B cell (primary cell): ENCODE measurements at regions not wholly inside any gene's neighbourhood (a gene's known extent, or its start where the extent isn't known, plus 50 kb on each side); places are given as distances from the start of the nearest gene placed in this dataset.

Experiments
- ATAC-seq: fragments of 200-7000 bp; cut with Tn5 transposase; one replicate; pipeline ENCODE4 v1.10.0; 2021; ENCODE audit warnings: low read depth, mild to moderate bottlenecking, moderate number of reproducible peaks, moderate library complexity
- CTCF ChIA-PET: fragments of 350-600 bp; sonication (Branson Sonifier 250); formaldehyde crosslinking; loops from one replicate; lab custom pipeline; 2021; ENCODE audit warnings: antibody characterized with exemption, inconsistent platforms; lab: Charles Lee
- POLR2A ChIA-PET: fragments of 350-600 bp; sonication (Branson Sonifier 250); formaldehyde crosslinking; loops from one replicate; lab custom pipeline; 2021; ENCODE audit warnings: antibody characterized with exemption; lab: Charles Lee
- DNase-seq: peaks from one replicate; pipeline ENCODE4 v3.0.0; 2013
- H2AFZ ChIP-seq: 2 replicates; pipeline ENCODE4 v1.6.1; 2012; ENCODE audit warnings: mild to moderate bottlenecking, low read depth, low read length; ENCODE audit not compliant: insufficient read depth, poor library complexity, severe bottlenecking
- H3K27ac ChIP-seq, 2 donors: 1 replicate in 1 of 2; 2 replicates in 1 of 2; pipeline ENCODE4 v1.5.1; 2012 to 2013; ENCODE audit warnings: low read length in 2 of 2, mild to moderate bottlenecking in 2 of 2, moderate library complexity in 1 of 2
- H3K27me3 ChIP-seq, 4 experiments: fragments of 200-600 bp in 1 of 4; sonication (generic) in 1 of 4; replicated peaks in 1 of 4; 1 replicate in 2 of 4; 2 replicates in 2 of 4; pipeline versions ENCODE4 v1.6.1 to v1.7.0; 2013 to 2016; ENCODE audit warnings: low read length in 3 of 4, mild to moderate bottlenecking in 2 of 4, mixed read lengths in 1 of 4, moderate library complexity in 1 of 4; ENCODE audit not compliant: insufficient read depth in 4 of 4, control insufficient read depth in 3 of 4; ENCODE audit errors: control extremely low read depth in 1 of 4
- H3K36me3 ChIP-seq, 2 experiments: replicated peaks in 1 of 2; 1 replicate in 1 of 2; 2 replicates in 1 of 2; pipeline versions ENCODE4 v1.6.1 to v1.7.1; 2013; ENCODE audit warnings: low read length in 1 of 2; ENCODE audit not compliant: insufficient read depth in 2 of 2, control insufficient read depth in 1 of 2; ENCODE audit errors: control extremely low read depth in 1 of 2, extremely low read depth in 1 of 2
- H3K4me1 ChIP-seq, 2 donors: fragments of 200-600 bp in 1 of 2; sonication (generic) in 1 of 2; 1 replicate in 1 of 2; 2 replicates in 1 of 2; pipeline versions ENCODE4 v1.5.1 to v1.6.1; 2013 to 2017; ENCODE audit warnings: low read length in 2 of 2; ENCODE audit not compliant: control insufficient read depth in 2 of 2, insufficient read depth in 2 of 2
- H3K4me2 ChIP-seq: replicated peaks from 2 replicates; pipeline ENCODE3; 2012; ENCODE audit warnings: mild to moderate bottlenecking, low read depth, low read length; ENCODE audit not compliant: poor library complexity, severe bottlenecking
- H3K4me3 ChIP-seq, 5 experiments: fragments of 200-600 bp in 1 of 5; sonication (generic) in 1 of 5; 1 replicate in 3 of 5; 2 replicates in 2 of 5; pipeline versions ENCODE4 v1.5.1 to v1.7.0; 2011 to 2016; ENCODE audit warnings: low read length in 4 of 5, mild to moderate bottlenecking in 4 of 5, low read depth in 2 of 5, control low read depth in 1 of 5, moderate library complexity in 1 of 5; ENCODE audit not compliant: insufficient read depth in 1 of 5; ENCODE audit errors: control extremely low read depth in 1 of 5, extremely low read depth in 1 of 5
- H3K79me2 ChIP-seq: fragments of 200-600 bp; sonication (generic); one replicate; pipeline ENCODE4 v1.6.0; 2016; ENCODE audit warnings: low read length; ENCODE audit not compliant: control insufficient read depth, insufficient read depth
- H3K9ac ChIP-seq: fragments of 200-600 bp; sonication (generic); 2 replicates; pipeline ENCODE4 v1.6.1; 2017; ENCODE audit warnings: mild to moderate bottlenecking, low read length, moderate library complexity
- H3K9me3 ChIP-seq, 3 donors: one replicate each; pipeline versions ENCODE4 v1.6.1 to v1.7.1; 2013; ENCODE audit warnings: low read length in 2 of 3; ENCODE audit not compliant: control insufficient read depth in 2 of 3, insufficient read depth in 1 of 3; ENCODE audit errors: control extremely low read depth in 1 of 3
- H4K20me1 ChIP-seq: 2 replicates; pipeline ENCODE4 v1.6.0; 2012; ENCODE audit warnings: mild to moderate bottlenecking, low read length; ENCODE audit not compliant: insufficient read depth, control insufficient read depth, poor library complexity, severe bottlenecking
- H3K27ac Mint-ChIP-seq: one replicate; pipeline ENCODE4 v1.8.0; 2021; ENCODE audit warnings: mixed read lengths
- H3K27me3 Mint-ChIP-seq: one replicate; pipeline ENCODE4 v1.8.0; 2021; ENCODE audit warnings: mixed read lengths
- H3K4me1 Mint-ChIP-seq: one replicate; pipeline ENCODE4 v1.8.0; 2021; ENCODE audit warnings: mixed read lengths
- H3K4me3 Mint-ChIP-seq: one replicate; pipeline ENCODE4 v1.8.0; 2021; ENCODE audit warnings: mixed read lengths
- H3K9me3 Mint-ChIP-seq: one replicate; pipeline ENCODE4 v1.8.0; 2022; ENCODE audit warnings: mixed read lengths; ENCODE audit not compliant: insufficient read depth
- CTCF ChIP-seq: fragments of 200-600 bp; IDR thresholded peaks from one replicate; pipeline ENCODE4 v1.8.0; 2022; ENCODE audit warnings: antibody characterized with exemption, mild to moderate bottlenecking
- EZH2 ChIP-seq: IDR thresholded peaks from 2 replicates; pipeline ENCODE4 v1.6.1; 2012; ENCODE audit warnings: borderline replicate concordance, low read depth, mild to moderate bottlenecking, moderate library complexity, low read length; ENCODE audit not compliant: insufficient read depth, poor library complexity, severe bottlenecking
- whole genome bisulfite sequencing: methylation state at CpG from one replicate; pipeline ENCODE4 v1.1.5; 2013; ENCODE audit warnings: missing lambda C conversion rate; ENCODE audit not compliant: insufficient coverage; 5-methylcytosine and 5-hydroxymethylcytosine counted together
- intact Hi-C: fragments of 100-400 bp; cut with micrococcal nuclease; formaldehyde crosslinking; loops from one replicate; pipeline ENCODE4 v1.10.0; 2022

GRCh38 chr3:20320489-20320888 is 134.5 kb upstream of the SGO1 start:
- intact Hi-C loops: no loop called here
- H3K27me3 ChIP-seq: no peaks in the 10 kb centered on the region
- H3K9ac ChIP-seq: no peak overlapping the region
- no peak overlapping the region for H3K4me3 ChIP-seq
- H3K36me3 ChIP-seq: no peaks in the 10 kb centered on the region
- H3K27ac Mint-ChIP-seq: no peak overlapping the region
- peaks cover 5% of the 10 kb centered on the region for H3K4me1 Mint-ChIP-seq
- H3K4me1 ChIP-seq: peaks cover 5% of the 10 kb centered on the region in 2 donors
- H3K79me2 ChIP-seq: no peaks in the 10 kb centered on the region
- H3K4me2 ChIP-seq: no peak overlapping the region
- H3K27me3 Mint-ChIP-seq: no peaks in the 10 kb centered on the region
- H3K9me3 ChIP-seq: no peaks in the 10 kb centered on the region
- ChIA-PET POLR2A (no interaction called here), CTCF (no interaction called here)
- H3K4me3 Mint-ChIP-seq: no peak overlapping the region
- WGBS: 75% methylated on average over 1 of the region's 3 CpGs
- H2AFZ ChIP-seq: no peak overlapping the region
- H3K27ac ChIP-seq: no peak overlapping the region
- ATAC-seq: no peak
- no peaks in the 10 kb centered on the region for H4K20me1 ChIP-seq
- DNase-seq: no peak
- TF ChIP-seq EZH2 (no peak), CTCF (no peak)
- H3K9me3 Mint-ChIP-seq: no peaks in the 10 kb centered on the region

- H4K20me1 ChIP-seq: no peaks in the 10 kb centered on the region
- H2AFZ ChIP-seq: no peak overlapping the region
- TF ChIP-seq EZH2: no peak
- no peak for TF ChIP-seq CTCF
- H3K9me3 ChIP-seq: no peaks in the 10 kb centered on the region
- H3K4me2 ChIP-seq: no peak overlapping the region
- ChIA-PET POLR2A (no interaction called here), CTCF (no interaction called here)
- H3K27ac ChIP-seq: no peak overlapping the region
- H3K36me3 ChIP-seq: no peaks in the 10 kb centered on the region
- H3K4me3 ChIP-seq: no peak overlapping the region
- H3K4me1 Mint-ChIP-seq: no peaks in the 10 kb centered on the region
- intact Hi-C loops: no loop called here
- H3K4me3 Mint-ChIP-seq: no peak overlapping the region
- no peak for ATAC-seq
- DNase-seq: no peak
- H3K27ac Mint-ChIP-seq: no peak overlapping the region
- H3K9ac ChIP-seq: no peak overlapping the region
- no peaks in the 10 kb centered on the region for H3K9me3 Mint-ChIP-seq
- H3K4me1 ChIP-seq: no peaks in the 10 kb centered on the region
- H3K79me2 ChIP-seq: no peaks in the 10 kb centered on the region
- H3K27me3 Mint-ChIP-seq: no peaks in the 10 kb centered on the region
- H3K27me3 ChIP-seq: no peaks in the 10 kb centered on the region
Measured at GRCh38 chr3:20319551-20319950, 133.5 kb upstream of the SGO1 start.
